Activated naive CD4-positive, alpha-beta T cell treated with Interleukin-2 at 50 U/mL for 16 hours (primary cell): ENCODE measurements at regions not wholly inside any gene's neighbourhood (a gene's known extent, or its start where the extent isn't known, plus 50 kb on each side); places are given as distances from the start of the nearest gene placed in this dataset.
"Not testable (repeated sequence)": the region's sequence is repeated elsewhere in the genome, so short reads cannot be mapped to it uniquely, and the experiment has no call there.

ENCODE experiments used
- DNase-seq: peaks from one replicate; pipeline ENCODE4 v3.0.0-alpha.2; 2020

- no peak for DNase-seq
These were observed 1369.1 kb downstream of the UQCRFS1 start for GRCh38 chr19:27843861-27844260.

- no peak for DNase-seq
These were observed 1379.9 kb downstream of the UQCRFS1 start for GRCh38 chr19:27833031-27833430.

- no peak for DNase-seq
These were observed 1384.1 kb downstream of the UQCRFS1 start for GRCh38 chr19:27828829-27829228.

GRCh38 chr19:27824108-27824507, 1388.8 kb downstream of the UQCRFS1 start:
- DNase-seq = no peak

- DNase-seq = no peak
These were observed 1390.6 kb downstream of the UQCRFS1 start for GRCh38 chr19:27822336-27822735.

- DNase-seq = no peak
These were observed 1391.4 kb downstream of the UQCRFS1 start for GRCh38 chr19:27821418-27822018.

GRCh38 chr19:27815985-27816384, 1397.0 kb downstream of the UQCRFS1 start:
- DNase-seq = no peak

- DNase-seq = not testable (repeated sequence)
These were observed 1398.1 kb downstream of the UQCRFS1 start for GRCh38 chr19:27814834-27815233.

- not testable (repeated sequence) for DNase-seq
These were observed 1398.7 kb downstream of the UQCRFS1 start for GRCh38 chr19:27814274-27814673.

- no peak for DNase-seq
These were observed 1406.4 kb downstream of the UQCRFS1 start for GRCh38 chr19:27806471-27807070.

- no peak for DNase-seq
These were observed 1407.1 kb downstream of the UQCRFS1 start for GRCh38 chr19:27805848-27806247.

- DNase-seq = not testable (repeated sequence)
These were observed 1410.7 kb downstream of the UQCRFS1 start for GRCh38 chr19:27802293-27802692.

GRCh38 chr19:27796540-27796939, 1416.4 kb downstream of the UQCRFS1 start:
- DNase-seq = no peak

- no peak for DNase-seq
These were observed 1416.9 kb downstream of the UQCRFS1 start for GRCh38 chr19:27796073-27796472.

- DNase-seq = no peak
These were observed 1417.6 kb downstream of the UQCRFS1 start for GRCh38 chr19:27795369-27795768.

GRCh38 chr19:27794494-27795042, 1418.4 kb downstream of the UQCRFS1 start:
- no peak for DNase-seq

- DNase-seq = peak; percentile 93
These were observed 1419.1 kb downstream of the UQCRFS1 start for GRCh38 chr19:27793644-27794493.

GRCh38 chr19:27793128-27793643, 1419.8 kb downstream of the UQCRFS1 start:
- DNase-seq = peak; percentile 76

GRCh38 chr19:27792576-27793127, 1420.3 kb downstream of the UQCRFS1 start:
- no peak for DNase-seq

- DNase-seq = no peak
These were observed 1432.4 kb downstream of the UQCRFS1 start for GRCh38 chr19:27780367-27781075.

- DNase-seq = no peak
These were observed 1433.0 kb downstream of the UQCRFS1 start for GRCh38 chr19:27779954-27780353.

- no peak for DNase-seq
These were observed 1435.2 kb downstream of the UQCRFS1 start for GRCh38 chr19:27777726-27778125.
